ENCODE measurements at regions not wholly inside any gene's neighbourhood (a gene's known extent, or its start where the extent isn't known, plus 50 kb on each side); places are given as distances from the start of the nearest gene placed in this dataset.

GRCh38 chr5:24397601-24398000 lies 247.2 kb downstream of the CDH10 start:
- DNase-seq (no peak), ATAC-seq (ENCODE audit: low read depth) (no peak)
- in situ Hi-C loops (cut with MboI; ENCODE audit: low sequenced_read_pairs), result no loop called here
- H2AFZ ChIP-seq (replicated peaks; ENCODE audit: low read length, poor library complexity), result no peak overlapping the region
- dilution Hi-C loops (cut with HindIII; ENCODE audit: low sequenced_read_pairs, unreplicated experiment), result no loop called here
- no peaks in the 10 kb centered on the region for H4K20me1 ChIP-seq (ENCODE audit: insufficient read depth, low read length)
- H3K9me1 ChIP-seq (ENCODE audit: insufficient read depth, low read length), result no peaks in the 10 kb centered on the region
- TF ChIP-seq MXI1 (IDR thresholded peaks at IDR 0.05; ENCODE audit: borderline replicate concordance, low read depth, low read length), result no peak
- TF ChIP-seq SMC3 (IDR thresholded peaks at IDR 0.05; ENCODE audit: low read depth, low read length), result no peak
- no peak for TF ChIP-seq MAZ (IDR thresholded peaks at IDR 0.05; ENCODE audit: borderline replicate concordance, low read depth, low read length)
- TF ChIP-seq NFE2L2 (IDR thresholded peaks at IDR 0.05; ENCODE audit: low read depth, low read length), result no peak
- no peak for TF ChIP-seq CEBPB (IDR thresholded peaks at IDR 0.05; ENCODE audit: low read depth, low read length)
- no peak for TF ChIP-seq POLR2A (IDR thresholded peaks at IDR 0.05; ENCODE audit: low read depth, low read length)
- TF ChIP-seq FOS (IDR thresholded peaks at IDR 0.05; ENCODE audit: low read depth, low read length), result no peak
- no peak for TF ChIP-seq RCOR1 (IDR thresholded peaks at IDR 0.05; ENCODE audit: insufficient replicate concordance, low read length)
- no peak for TF ChIP-seq CHD1 (IDR thresholded peaks at IDR 0.05; ENCODE audit: low read depth, low read length)
- TF ChIP-seq USF2 (IDR thresholded peaks at IDR 0.05; ENCODE audit: low read depth, low read length), result no peak
- no peak for TF ChIP-seq RFX5 (IDR thresholded peaks at IDR 0.05; ENCODE audit: low read depth, low read length)
- TF ChIP-seq, protein P1, sequence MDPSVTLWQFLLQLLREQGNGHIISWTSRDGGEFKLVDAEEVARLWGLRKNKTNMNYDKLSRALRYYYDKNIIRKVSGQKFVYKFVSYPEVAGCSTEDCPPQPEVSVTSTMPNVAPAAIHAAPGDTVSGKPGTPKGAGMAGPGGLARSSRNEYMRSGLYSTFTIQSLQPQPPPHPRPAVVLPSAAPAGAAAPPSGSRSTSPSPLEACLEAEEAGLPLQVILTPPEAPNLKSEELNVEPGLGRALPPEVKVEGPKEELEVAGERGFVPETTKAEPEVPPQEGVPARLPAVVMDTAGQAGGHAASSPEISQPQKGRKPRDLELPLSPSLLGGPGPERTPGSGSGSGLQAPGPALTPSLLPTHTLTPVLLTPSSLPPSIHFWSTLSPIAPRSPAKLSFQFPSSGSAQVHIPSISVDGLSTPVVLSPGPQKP (IDR thresholded peaks at IDR 0.05; ENCODE audit: borderline replicate concordance, low read depth, low read length), result no peak
- no peak for TF ChIP-seq CTCF (conservative IDR thresholded peaks at IDR 0.05; ENCODE audit: low read depth, low read length)
- no peak for TF ChIP-seq RAD21 (IDR thresholded peaks at IDR 0.05; ENCODE audit: low read length)
- TF ChIP-seq MAFK (IDR thresholded peaks at IDR 0.05; ENCODE audit: low read depth, low read length), result no peak
- TF ChIP-seq BHLHE40 (IDR thresholded peaks at IDR 0.05; ENCODE audit: low read depth, low read length), result no peak
- H2AK5ac ChIP-seq (ENCODE audit: low read depth, low read length), result no peak overlapping the region
- POLR2A ChIA-PET (ENCODE audit: unreplicated experiment), result no interaction called here
- no peak overlapping the region for H2AK9ac ChIP-seq (replicated peaks; ENCODE audit: low read depth, low read length, poor library complexity)
- CTCF ChIA-PET, result no interaction called here
- no peak overlapping the region for H2BK20ac ChIP-seq (ENCODE audit: low read depth, low read length)
- no peak overlapping the region for H4K8ac ChIP-seq (ENCODE audit: low read depth in 2 of 2, low read length in 2 of 2)
- no peak overlapping the region for H4K5ac ChIP-seq (ENCODE audit: low read depth, low read length)
- no peak overlapping the region for H2BK5ac ChIP-seq (ENCODE audit: low read depth, low read length, poor library complexity, severe bottlenecking)
- no TSS peak for BruUV-seq (replicated peaks)
- no peak overlapping the region for H3K56ac ChIP-seq (ENCODE audit: extremely low read depth, insufficient read depth, low read length)
- no peaks in the 10 kb centered on the region for H3K36me3 ChIP-seq (ENCODE audit: control insufficient read depth, insufficient read depth, low read length)
- H3K23ac ChIP-seq (ENCODE audit: low read depth, low read length), result no peak overlapping the region
- H3K27ac ChIP-seq (ENCODE audit: insufficient read depth, low read length), result no peak overlapping the region
- no peak overlapping the region for H2BK120ac ChIP-seq (ENCODE audit: low read depth, low read length)
- no peak overlapping the region for H3K14ac ChIP-seq (replicated peaks; ENCODE audit: low read depth, low read length)
- H3K4me1 ChIP-seq (ENCODE audit: control insufficient read depth, insufficient read depth, low read length), result no peaks in the 10 kb centered on the region
- H3K9me3 ChIP-seq (ENCODE audit: control insufficient read depth, insufficient read depth, low read length), result peaks cover 5% of the 10 kb centered on the region; the same call in 1 of the 2 replicates
- H3K4ac ChIP-seq (ENCODE audit: low read depth, low read length), result no peak overlapping the region
- no peaks in the 10 kb centered on the region for H3K27me3 ChIP-seq (ENCODE audit: control insufficient read depth, insufficient read depth, low read length)
- no peak overlapping the region for H3K18ac ChIP-seq (ENCODE audit: low read depth, low read length)
- intact Hi-C loops (cut with micrococcal nuclease), result no loop called here
- H3K4me2 ChIP-seq (ENCODE audit: low read depth, low read length), result no peak overlapping the region
- H3K79me1 ChIP-seq (ENCODE audit: low read depth in 1 of 2, low read length in 2 of 2), result no peaks in the 10 kb centered on the region
- H2BK15ac ChIP-seq (ENCODE audit: low read depth, low read length), result no peak overlapping the region
- no peak overlapping the region for H3K9ac ChIP-seq (ENCODE audit: low read depth, low read length)
- no peak overlapping the region for H3K4me3 ChIP-seq (ENCODE audit: insufficient read depth, low read depth, low read length)
- WGBS, 2 experiments (ENCODE audit: extremely low coverage in 2 of 2, insufficient read length in 1 of 2), result no CpG with 5 or more reads among the region's 6 CpGs
- no peak overlapping the region for H4K91ac ChIP-seq (ENCODE audit: insufficient read depth, low read depth, low read length)

Measured in IMR-90 (cell line).